ENCODE measurements at regions not wholly inside any gene's neighbourhood (a gene's known extent, or its start where the extent isn't known, plus 50 kb on each side); places are given as distances from the start of the nearest gene placed in this dataset.

- TF ChIP-seq CTCF (conservative IDR thresholded peaks at IDR 0.05; ENCODE audit: low read depth in 2 of 2) = no peak
- no peak for TF ChIP-seq EZH2phosphoT487 (IDR thresholded peaks at IDR 0.05; ENCODE audit: unreplicated experiment)
Measured at GRCh38 chr5:87095787-87096186, 171.9 kb upstream of the RASA1 start.

All from GM23338 (cell line).